ENCODE measurements at regions not wholly inside any gene's neighbourhood (a gene's known extent, or its start where the extent isn't known, plus 50 kb on each side); places are given as distances from the start of the nearest gene placed in this dataset.

DNA sequence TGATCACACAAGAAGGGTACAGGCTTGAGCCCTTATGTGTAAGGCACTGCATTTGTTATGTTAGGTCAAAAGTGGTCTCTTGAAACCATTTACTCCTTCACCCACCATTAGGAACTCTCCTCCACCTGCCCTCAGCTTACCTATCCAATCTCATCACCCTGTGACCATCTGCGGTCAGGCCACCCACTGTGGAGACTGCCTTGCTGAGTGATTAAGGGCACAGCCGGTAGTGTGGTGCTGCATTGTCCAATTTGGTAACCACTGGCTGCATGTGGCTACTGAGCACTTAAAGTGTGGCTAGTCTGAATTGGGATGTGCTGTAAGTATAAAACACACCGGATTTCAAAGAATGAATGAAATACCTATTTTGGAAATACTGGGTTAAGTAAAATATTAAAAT lies 177.1 kb upstream of the PARP11 start:
- DNase-seq (ENCODE audit: low read depth in 2 of 2): no peak

DNA sequence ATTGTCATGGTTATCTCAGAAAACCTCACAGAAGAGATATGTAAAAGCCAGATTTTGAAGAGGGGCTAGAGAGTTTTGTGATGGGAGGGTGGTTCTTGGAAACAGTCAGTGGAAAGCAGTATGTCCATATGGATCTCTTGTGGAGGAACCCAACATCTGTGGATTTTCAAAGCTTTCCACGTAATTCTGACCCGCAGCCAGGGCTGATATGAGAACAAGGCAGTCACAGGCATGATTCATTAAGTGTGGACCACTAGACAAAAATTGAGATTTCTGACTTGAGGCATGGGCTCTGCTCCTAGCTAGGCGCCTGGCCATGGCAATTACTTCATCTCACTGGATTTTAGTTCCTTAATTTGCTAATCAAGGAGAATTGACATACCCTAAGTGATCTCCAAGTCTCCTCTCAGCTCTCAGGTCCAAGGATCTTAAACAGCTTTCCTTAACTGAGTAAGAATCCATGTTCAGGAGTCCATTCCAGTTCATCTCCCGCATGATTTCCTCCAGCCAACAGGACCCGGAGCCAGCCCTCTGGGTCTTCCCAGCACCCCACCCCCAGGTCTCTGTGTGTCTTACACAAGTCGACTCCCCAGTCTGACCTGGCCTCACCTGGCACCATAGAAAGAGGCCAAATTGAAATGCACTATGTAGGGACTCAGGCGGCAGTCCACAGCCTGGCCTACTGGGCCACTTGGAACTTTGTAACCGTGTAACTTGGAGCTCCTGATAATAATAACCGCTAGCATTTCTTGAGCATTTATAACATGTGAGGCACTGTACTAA lies 176.3 kb upstream of the PARP11 start:
- no peak for DNase-seq (ENCODE audit: low read depth in 2 of 2)

DNA sequence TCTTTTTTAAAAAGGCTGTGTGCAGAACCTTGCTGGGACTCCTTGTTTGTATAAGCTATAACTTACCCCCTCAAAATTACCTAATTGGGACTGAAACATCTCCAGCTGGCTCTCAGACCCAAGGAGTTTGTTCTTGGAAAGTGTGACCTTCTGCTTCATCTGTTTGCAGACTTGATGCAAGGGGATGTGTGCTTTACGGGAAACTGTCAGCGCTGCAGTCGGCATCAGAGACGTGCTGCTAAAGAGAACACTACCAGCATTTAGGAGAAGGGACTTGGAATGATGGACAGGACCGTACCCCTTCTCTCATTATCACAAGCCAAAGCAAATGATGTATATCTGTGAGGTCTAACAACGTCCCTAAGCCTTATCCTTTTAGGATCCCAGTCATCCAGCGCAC lies 174.2 kb upstream of the PARP11 start:
- no peak for DNase-seq (ENCODE audit: low read depth in 2 of 2)

DNA sequence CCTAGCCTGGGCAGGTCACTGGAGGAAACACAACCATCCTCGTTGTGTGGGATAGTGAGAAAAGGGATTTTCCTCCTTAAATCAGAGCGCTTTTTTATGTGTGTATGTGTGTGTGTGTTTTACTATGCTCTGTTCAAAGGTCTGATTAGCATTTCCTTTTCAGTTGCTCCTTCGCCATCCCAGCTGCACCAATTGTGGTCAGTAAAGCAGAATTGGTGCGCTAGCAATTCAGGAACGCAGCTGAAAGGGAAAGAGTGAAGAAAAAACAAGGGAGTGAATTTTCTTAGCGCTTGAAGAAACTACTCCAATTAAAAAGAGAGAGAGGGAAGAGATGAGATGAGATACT lies 173.3 kb upstream of the PARP11 start:
- DNase-seq (ENCODE audit: low read depth in 2 of 2): no peak

DNA sequence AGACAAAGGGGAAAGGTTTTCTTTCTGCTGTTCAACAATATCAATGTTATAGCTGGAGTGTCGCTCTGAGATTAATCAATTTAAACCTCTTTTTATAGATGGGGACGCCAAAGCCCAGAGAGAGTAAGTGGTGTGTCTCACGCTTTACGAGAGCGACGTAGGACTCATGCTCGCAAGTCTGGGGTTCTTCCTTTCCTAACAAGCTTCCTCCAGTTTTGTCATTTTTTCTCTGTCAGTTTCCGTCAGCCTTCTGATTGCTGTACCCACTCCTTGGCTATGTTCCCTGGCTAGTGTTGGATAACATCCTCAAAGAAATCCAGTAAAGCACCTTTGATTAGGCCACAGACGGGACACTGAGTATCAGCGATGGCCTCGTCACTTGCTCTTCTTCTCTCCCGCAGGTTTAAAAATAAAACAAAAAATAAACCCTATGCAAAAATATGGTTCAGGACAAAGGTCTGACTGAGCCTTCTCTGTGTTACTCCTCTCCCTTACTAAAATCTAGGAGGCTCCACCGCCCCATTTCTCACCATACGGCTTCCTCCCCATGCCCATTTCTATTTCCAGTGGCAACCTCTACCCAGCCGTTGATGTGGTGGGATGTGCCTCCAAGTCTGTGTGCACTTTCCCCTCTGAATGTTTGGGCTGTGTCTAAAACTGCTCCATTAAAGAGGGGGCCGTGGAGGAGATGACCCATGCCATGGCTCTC lies 172.7 kb upstream of the PARP11 start:
- DNase-seq (ENCODE audit: low read depth in 2 of 2): no peak

DNA sequence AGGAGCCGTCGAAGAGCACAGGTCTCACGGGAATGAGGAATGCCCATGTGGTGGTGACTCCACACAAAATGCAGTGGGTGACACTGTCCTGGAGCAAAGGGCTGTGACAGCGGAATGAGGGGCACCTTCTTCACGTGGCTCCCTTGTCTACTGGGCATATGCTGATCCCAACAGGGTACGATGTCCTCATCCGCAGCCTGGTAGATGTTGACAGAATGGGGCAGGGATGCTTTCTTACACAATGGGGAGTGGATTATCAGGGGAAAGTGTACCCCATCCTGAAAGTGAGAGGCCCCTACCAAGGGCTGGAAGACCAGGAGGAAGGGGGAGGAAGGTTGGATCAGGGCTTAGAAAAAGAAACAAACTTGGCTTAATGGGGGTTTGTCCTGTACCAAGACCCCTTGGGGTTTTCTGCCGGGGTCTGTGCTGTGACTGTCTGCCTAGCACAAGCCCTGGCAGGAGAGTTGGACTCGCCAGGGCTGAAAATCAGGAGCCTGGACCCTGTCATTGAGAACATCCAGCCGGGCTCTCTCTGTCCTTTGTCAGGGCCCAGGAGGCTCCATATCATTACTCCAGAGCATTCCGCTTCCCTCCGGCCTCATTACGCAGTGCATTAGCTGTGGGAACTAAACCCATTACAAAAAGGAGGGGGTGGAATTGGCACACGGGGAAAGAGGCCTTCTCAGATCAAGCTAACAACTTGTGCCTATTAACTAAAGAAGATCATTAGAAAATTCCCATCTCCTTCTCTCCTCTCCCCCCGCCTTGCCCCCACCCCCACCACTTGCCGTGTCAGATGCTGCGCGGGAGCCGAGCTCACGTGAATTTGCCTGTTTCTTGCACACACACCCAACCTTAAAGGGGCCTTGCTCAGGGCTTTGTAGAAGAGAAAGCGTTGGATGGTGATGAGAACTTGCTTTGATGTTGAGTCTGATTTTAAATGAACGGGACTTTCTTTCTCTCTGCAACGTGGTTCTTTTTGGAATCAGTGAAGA lies 171.8 kb upstream of the PARP11 start:
- no peak for DNase-seq (ENCODE audit: low read depth in 2 of 2)

DNA sequence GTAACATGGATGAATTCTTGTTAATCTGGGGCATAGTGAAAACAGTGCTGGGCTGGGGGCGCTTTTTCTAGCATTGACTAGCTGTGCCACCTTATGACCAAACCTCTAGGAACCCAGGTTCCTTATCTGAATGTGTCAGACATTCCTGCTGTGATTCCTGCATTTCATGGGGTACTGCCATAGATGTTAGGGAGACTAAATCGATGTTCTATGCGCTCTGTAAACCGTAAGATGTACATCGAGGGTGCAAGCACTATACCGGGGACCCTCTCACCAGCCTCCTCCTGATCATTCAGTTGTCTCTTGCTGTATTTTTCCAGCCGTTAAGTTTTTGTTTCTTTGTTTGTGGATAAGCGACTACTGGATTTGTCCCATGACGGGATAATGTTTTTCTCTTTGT lies 170.9 kb upstream of the PARP11 start:
- no peak for DNase-seq (ENCODE audit: low read depth in 2 of 2)

DNA sequence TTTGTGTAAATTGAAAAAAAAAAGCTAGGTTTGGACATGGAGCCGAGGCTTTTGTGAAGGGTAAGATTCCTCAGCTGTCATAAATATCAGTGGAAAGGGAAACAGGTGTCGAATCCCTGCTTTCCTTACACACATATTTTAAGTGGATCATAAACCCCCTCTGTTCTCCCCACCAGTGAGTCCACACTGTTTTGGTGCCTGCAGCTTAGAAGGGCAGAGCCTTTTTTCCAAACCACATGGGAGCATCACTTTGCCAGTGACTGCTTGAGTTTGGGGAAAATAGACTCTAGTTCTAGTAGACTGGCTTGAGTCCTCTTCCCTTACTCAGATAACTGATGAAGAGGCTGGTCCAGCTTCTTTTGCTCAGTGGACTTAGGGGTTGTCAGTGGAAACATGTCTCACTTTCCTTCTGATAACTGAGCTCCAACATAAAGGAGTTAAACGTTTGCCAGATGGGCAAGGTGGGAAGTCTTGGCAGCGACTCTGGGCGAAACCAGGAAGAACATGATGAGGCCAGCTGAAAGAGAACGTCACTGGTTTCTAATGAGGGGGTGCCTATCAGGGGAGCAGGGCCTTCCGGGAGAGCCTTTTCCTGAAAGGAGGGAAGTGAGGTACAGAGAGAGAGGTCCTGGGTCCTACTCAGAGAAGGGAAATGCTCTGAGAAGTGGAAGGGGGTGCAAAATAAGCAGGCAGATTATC lies 168.1 kb upstream of the PARP11 start:
- DNase-seq (ENCODE audit: low read depth in 2 of 2): no peak

DNA sequence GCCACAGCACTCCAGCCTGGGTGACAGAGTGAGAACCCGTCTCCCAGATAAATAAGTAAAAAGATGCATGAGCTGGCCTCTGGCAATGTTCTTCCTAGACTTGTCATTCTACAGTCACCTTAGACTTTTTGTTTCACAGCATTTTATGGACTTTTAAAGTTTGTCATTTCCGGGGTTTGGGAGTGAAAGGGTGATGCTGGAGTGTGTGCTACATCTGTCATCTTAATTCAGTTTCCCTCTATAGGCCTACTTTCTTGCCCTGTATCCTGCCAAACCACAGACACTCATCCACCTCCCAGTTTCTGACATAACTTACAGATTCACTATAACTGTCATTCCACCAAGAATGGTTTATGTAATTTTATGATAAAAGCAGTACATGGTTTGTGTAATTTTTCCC lies 166.7 kb upstream of the PARP11 start:
- DNase-seq (ENCODE audit: low read depth in 2 of 2): no peak

DNA sequence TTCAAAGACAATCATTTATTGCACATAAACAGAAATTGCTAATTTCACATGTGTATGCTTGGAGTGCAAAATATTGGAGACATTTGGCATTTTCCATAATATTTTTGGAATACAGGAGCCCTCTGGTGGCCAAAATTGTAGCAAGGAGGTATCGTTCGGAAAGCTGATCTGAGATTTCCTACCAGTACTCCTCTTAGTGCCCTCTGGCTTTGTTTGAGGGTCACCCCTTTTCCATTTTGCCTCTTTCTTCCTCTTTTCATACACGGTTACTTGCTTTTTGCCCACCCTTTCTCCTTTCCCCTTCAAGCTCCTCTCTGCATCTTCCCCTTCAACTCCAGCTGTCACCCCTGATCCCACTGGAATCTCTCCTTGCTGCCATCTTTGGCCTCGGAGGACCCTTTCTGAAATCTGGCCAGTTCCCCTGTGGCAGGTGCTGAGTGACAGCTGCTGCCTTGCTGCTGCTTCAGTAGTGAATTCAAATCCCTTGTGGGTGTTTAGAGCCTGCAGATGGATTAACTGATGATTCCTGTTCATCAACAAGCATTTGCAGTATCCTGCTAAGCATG lies 164.6 kb upstream of the PARP11 start:
- DNase-seq (ENCODE audit: low read depth in 2 of 2): no peak

DNA sequence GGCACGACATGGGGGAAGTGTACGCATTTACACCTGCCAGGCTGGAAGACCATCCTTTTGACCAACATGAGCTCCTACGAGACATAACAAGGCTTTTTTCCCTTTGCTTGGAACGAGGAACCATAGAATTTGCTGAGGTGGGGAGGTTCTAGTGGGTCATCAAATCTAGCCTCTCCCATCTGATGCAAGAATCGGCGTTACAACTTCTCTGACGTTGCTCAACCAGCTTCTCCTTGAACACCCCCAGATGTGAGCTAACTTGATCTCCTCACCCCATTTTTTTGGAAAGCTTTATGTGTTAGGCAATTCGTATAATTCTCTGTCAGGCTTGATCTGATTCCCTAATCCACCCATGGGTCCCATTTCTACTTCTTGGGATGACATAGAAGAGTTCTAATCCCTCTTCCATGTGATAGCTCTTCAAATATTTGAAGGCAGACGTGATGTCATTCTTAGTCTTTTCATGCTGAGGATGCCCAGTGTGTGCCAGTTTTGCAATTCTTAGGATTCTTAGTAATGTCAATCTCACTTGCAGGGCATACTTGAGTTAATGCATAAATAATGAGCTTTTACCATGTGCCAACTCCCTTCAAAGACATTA lies 163.6 kb upstream of the PARP11 start:
- DNase-seq (ENCODE audit: low read depth in 2 of 2): no peak

DNA sequence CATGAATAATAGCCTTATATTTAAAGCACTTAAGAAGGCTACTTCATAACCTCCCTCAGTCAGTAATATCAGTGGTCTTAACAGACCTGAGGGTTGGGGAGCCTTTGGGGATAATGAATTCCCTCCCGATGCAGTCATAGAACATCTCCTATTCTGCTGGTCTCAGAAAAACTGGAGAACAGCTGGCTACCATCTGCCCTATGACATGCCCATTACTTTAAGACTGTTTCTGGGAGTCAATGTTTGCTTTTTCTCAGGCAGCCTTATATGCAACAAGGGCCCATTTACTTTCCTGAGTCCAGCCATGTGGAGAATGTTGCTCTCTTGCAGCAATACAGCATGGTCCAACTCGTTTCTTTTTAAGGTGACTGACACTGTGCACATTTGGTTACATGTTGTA lies 161.7 kb upstream of the PARP11 start:
- no peak for DNase-seq (ENCODE audit: low read depth in 2 of 2)

DNA sequence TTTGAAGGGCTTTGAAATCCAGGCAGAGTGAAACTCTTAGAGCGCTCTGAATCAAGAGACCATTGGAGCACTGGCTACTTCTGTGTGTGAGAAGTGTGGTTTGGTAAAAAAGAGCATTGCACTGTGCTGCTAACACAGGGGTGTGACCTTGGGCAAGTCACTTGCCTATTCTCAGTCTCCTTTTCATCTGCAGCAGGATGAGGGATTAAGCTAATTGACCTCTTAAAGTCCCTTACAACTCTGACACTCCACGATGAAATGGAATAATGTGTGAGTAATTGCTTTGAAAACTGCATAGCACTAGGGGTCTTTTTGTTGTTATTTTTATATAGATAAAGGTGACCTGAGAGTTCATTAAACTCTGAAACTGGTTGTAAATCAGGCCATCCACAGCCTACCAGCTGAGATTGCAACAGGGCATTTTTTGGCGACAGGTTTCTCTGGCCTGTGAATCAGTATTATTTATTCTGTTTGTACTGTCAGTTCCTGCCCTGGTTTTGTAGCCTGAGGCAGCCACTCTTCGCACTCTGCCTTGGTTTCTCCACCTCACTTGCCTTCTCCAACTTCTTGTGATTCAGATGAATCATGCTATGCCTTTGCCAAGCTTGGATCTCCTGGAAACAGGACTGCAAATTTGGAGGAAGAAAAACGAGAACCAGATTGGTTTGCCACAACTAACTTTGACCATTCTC lies 159.9 kb upstream of the PARP11 start:
- no peak for DNase-seq (ENCODE audit: low read depth in 2 of 2)

DNA sequence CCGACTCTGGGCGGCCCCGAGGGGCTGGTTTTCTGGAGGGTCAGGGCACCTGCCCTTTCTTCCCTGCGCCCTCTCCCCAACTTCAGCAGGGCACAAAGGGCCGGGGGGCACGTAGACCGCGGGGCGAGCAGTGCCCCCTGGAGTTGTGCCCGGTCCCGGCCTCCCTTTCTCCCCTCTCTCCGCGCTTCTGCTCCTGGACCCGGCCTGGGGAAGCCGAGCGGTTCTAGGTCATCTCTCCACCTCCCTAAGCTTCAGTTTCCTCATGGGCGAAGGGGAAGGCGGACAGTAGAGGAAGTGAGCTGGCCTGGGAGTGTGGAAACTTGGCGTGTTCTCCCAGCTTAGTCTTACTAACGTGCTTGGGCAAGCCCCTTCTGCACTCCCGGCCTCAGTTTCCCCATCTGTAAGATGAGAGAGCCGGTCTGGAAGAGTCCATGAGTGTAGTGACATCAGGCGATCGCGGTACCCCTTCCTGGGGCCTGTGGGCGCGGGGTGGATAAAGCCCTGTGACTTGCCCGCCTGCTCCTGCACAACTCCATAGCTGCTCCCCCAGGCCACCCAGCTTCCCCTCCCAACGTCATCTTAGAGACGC lies 158.6 kb upstream of the PARP11 start:
- DNase-seq (ENCODE audit: low read depth in 2 of 2): no peak

DNA sequence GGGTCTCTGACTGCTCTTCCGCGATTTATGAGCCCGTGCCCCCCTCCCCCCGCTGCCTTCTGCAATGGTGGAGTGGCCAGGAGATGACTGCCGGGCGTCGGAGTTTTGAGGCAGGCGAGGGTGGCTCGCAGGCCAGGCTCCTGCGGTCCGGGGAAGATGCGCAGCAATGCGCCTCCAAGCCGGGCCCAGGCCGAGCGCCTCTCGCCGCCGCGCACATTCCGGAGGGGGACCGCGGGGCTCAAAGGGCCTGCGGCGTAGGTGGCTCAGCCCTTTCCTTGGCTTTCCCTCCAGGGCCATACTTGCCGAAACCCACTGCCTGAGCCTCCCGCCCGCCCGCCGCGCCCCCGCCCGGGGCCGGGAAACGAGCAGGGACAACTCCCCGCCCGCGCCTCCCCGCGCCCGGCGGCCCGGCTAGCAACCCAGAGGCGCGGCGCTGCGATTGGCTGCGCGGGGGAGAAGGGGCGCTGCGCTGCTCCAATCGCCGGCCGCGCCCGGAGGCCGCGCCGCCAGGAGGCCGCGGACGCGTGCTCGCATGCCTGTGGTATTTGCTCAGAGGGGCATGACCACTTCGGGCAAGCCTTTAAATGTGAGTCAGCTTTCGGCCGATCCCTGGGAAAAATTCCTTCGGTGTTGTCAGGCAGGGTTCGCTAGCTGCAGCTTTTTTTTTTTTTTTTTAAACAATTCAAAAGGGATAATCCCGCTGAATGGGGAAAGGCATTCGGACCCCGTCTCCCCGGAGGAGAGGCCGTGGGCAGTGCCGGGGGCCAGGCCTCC lies 157.9 kb upstream of the PARP11 start:
- peak; percentile 55 to 78 for DNase-seq (ENCODE audit: low read depth in 2 of 2)

DNA sequence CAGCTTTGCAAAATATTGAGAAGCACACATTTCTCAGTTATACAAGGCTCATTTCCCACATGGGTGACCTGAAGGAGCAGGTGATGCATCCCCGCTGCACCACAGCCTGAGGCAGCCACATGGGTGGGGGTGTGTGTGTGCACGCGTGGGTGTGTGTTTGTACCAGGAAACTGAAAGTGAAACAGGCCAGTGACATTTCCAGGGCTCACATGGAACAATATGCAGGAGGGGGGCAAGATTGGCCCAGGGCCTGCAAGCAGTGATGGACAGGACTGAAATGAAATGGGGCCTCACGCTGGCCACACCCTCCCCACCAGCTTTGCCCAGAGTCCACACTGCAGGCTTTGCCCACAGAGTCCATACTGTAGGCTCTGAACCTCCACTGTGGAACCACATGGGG lies 154.2 kb upstream of the PARP11 start:
- peak; percentile 41 to 81 for DNase-seq (ENCODE audit: low read depth in 2 of 2)

DNA sequence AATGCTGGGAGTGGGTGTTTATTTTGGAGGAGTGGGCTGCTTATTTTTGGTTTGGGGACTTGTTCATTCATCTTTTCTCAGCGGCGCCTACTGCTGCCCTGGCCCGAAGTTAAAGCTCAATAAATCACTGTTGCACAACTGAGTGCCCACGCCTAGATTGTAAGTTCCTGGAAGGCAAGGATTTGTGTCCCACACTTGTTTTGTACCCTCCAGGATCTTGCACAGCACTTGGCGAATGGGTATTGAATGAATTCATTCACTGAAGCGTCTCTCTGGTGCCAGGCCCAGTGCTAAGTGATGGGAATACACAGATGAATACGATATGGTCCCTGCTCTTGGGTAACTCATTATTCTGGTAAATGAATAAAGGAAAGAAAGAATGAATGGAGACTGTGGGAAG lies 153.3 kb upstream of the PARP11 start:
- no peak for DNase-seq (ENCODE audit: low read depth in 2 of 2)

DNA sequence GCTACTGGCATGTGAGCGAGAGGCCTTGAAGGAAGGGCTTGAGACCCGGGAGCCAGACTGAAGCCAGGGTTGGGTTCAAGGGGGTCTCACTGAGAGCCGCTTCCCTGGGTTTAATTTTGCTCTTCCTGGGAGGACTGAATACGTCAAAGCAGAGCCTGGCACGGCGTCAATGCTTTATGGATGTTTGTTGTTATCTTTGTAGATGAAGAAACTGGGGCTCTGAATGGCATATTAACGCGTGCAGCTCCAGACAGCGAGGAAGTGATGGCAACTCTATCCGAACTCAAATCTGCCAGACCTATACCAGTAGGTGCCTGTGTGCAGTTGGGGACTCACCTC lies 152.8 kb upstream of the PARP11 start:
- DNase-seq (ENCODE audit: low read depth in 2 of 2): no peak

All from stimulated activated CD4-positive, alpha-beta T cell treated with anti-CD3 and anti-CD28 coated beads, Interleukin-1b, Interleukin-23, amount 100 ng/mL, for 4 hours (primary cell).